ENCODE measurements at regions not wholly inside any gene's neighbourhood (a gene's known extent, or its start where the extent isn't known, plus 50 kb on each side); places are given as distances from the start of the nearest gene placed in this dataset.

- Mint-ChIP-seq H3K4me1 (no peaks in the 10 kb centered on the region), H3K4me3 (no peak overlapping the region), H3K36me3 (ENCODE audit: low read depth) (no peaks in the 10 kb centered on the region), H3K9me3 (peaks cover 2% of the 10 kb centered on the region), H3K27me3 (no peaks in the 10 kb centered on the region), H3K27ac (no peak overlapping the region)
- DNase-seq: no peak
- intact Hi-C loops (cut with micrococcal nuclease): no loop called here
- ChIA-PET CTCF (no interaction called here), POLR2A (no interaction called here)
- ATAC-seq (ENCODE audit: low read depth): no peak
- no peak for TF ChIP-seq CTCF (IDR thresholded peaks at IDR 0.05)
Measured at GRCh38 chr2:146807568-146808168, 1037.2 kb upstream of the ACVR2A start.

DNA sequence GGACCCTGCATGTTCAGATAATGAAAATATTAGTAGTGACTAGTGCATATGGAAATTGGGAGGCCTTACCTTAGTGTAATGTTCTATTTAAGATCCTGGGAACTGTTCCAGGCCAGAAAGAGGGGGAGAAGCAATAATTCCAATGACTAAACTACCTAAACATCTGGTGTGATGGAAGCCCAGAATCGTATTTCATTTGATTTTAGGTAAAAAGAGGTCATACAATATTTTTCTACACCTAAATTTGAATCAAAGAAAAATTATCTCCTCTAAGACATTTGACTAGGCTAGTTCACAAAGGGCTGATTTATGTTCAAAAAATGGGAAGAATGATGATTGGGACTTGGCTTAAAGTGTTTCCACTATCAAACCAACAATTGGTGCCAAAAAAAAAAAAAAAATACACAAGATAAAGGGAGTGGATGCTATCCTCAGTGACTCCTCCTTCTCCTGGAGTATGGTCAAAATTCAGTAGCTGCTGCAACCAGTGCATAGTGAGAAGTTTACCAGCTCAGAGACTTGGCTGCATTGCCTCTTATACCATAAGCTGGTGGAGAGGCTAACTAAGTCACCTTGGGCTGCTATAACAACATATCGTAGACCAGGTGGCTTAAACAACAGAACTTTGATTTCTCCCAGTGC is 1038.3 kb upstream of the ACVR2A start:
- Mint-ChIP-seq H3K4me3 (no peak overlapping the region), H3K9me3 (no peaks in the 10 kb centered on the region), H3K27ac (no peak overlapping the region), H3K4me1 (no peaks in the 10 kb centered on the region), H3K36me3 (ENCODE audit: low read depth) (no peaks in the 10 kb centered on the region), H3K27me3 (no peaks in the 10 kb centered on the region)
- no peak for TF ChIP-seq CTCF (IDR thresholded peaks at IDR 0.05)
- intact Hi-C loops (cut with micrococcal nuclease): no loop called here
- ChIA-PET CTCF (no interaction called here), POLR2A (no interaction called here)
- DNase-seq: no peak
- ATAC-seq (ENCODE audit: low read depth): no peak

GRCh38 chr2:146804288-146804687 is 1040.5 kb upstream of the ACVR2A start:
- Mint-ChIP-seq H3K27ac (no peak overlapping the region), H3K36me3 (ENCODE audit: low read depth) (no peaks in the 10 kb centered on the region), H3K4me1 (no peaks in the 10 kb centered on the region), H3K9me3 (no peaks in the 10 kb centered on the region), H3K4me3 (no peak overlapping the region), H3K27me3 (no peaks in the 10 kb centered on the region)
- CTCF ChIA-PET: no interaction called here
- DNase-seq (no peak), ATAC-seq (ENCODE audit: low read depth) (no peak)
- intact Hi-C loops (cut with micrococcal nuclease): no loop called here
- POLR2A ChIA-PET: no interaction called here
- no peak for TF ChIP-seq CTCF (IDR thresholded peaks at IDR 0.05)

- TF ChIP-seq CTCF (IDR thresholded peaks at IDR 0.05): no peak
- DNase-seq (no peak), ATAC-seq (ENCODE audit: low read depth) (no peak)
- Mint-ChIP-seq H3K9me3 (no peaks in the 10 kb centered on the region), H3K4me3 (no peak overlapping the region), H3K36me3 (ENCODE audit: low read depth) (no peaks in the 10 kb centered on the region), H3K27ac (no peak overlapping the region), H3K27me3 (no peaks in the 10 kb centered on the region), H3K4me1 (no peaks in the 10 kb centered on the region)
- POLR2A ChIA-PET: no interaction called here
- CTCF ChIA-PET: no interaction called here
- intact Hi-C loops (cut with micrococcal nuclease): no loop called here
Measured at GRCh38 chr2:146801886-146802285, 1042.9 kb upstream of the ACVR2A start.

GRCh38 chr2:146786396-146786795 is 1058.4 kb upstream of the ACVR2A start:
- DNase-seq: no peak
- intact Hi-C loops (cut with micrococcal nuclease): no loop called here
- Mint-ChIP-seq H3K4me1 (no peaks in the 10 kb centered on the region), H3K9me3 (peaks cover 6% of the 10 kb centered on the region), H3K4me3 (no peak overlapping the region), H3K27me3 (no peaks in the 10 kb centered on the region), H3K27ac (no peak overlapping the region), H3K36me3 (ENCODE audit: low read depth) (no peaks in the 10 kb centered on the region)
- CTCF ChIA-PET: no interaction called here
- POLR2A ChIA-PET: no interaction called here
- no peak for TF ChIP-seq CTCF (IDR thresholded peaks at IDR 0.05)
- no peak for ATAC-seq (ENCODE audit: low read depth)
